CMK (cell line): ENCODE measurements at regions not wholly inside any gene's neighbourhood (a gene's known extent, or its start where the extent isn't known, plus 50 kb on each side); places are given as distances from the start of the nearest gene placed in this dataset.
"Not testable (repeated sequence)": the region's sequence is repeated elsewhere in the genome, so short reads cannot be mapped to it uniquely, and the experiment has no call there.

Experiments
- DNase-seq: peaks from one replicate; pipeline ENCODE4 v3.0.0-alpha.2; 2010; ENCODE audit warnings: low read depth

GRCh38 chr7:68550027-68550426 is 1048.2 kb upstream of the AUTS2 start:
- no peak for DNase-seq

- DNase-seq = no peak
These were observed 1047.6 kb upstream of the AUTS2 start for GRCh38 chr7:68550635-68551034.

DNA sequence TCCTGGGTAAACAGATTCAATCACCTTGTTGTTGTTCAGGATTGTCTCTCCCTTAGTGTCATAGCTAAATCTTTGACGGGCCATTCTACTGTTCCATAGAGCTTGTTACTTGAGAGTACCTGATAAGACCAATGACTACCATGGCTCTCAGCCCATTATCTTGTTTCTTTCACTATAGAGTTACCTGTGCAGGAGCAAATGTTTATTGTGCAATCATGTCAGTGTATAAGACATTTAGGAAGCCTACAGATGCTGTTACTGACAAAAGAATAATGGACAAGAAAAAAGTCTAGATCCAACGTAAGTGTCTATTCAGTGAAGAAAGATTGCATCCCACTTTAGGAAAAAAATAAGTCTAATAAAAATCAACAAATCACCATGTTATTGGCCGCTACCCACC is 1041.7 kb upstream of the AUTS2 start:
- no peak for DNase-seq

DNA sequence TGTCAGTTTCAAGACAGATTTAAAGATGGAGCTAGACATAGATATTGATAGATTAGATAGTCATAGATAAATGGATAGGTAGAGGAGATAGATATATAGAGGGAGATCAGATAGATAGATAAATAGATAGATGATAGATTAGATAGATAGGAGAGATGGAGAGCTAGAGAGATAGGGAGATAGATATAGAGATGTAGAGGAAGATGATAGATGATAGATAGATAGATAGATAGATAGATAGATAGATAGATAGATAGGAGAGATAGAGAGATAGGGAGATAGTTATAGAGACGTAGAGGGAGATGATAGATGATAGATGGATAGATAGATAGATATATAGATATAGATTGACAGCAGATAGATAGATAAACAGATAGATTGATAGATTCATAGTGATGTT is 1038.8 kb upstream of the AUTS2 start:
- DNase-seq = no peak

GRCh38 chr7:68562323-68562899 is 1035.9 kb upstream of the AUTS2 start:
- DNase-seq = no peak

- no peak for DNase-seq
These were observed 1033.8 kb upstream of the AUTS2 start for GRCh38 chr7:68564306-68565135.

DNA sequence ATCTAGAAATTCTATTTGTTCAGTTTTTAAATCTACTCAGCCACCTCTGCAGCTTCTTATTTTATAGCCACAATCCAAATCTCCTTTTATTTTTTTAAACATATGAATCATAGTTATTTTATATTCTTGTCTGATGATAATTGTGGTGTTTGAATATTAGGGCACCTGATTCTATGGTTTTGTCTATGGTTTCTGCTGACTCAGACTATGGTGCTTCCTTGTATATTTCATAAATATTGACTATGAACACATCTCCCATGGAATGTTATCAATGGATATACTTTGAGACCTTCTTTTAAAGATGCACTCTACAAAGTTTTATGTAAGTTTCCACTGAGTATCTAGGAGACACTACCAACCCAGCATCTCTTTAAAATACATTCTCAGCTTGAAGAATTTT is 1027.0 kb upstream of the AUTS2 start:
- no peak for DNase-seq

- no peak for DNase-seq
These were observed 1024.8 kb upstream of the AUTS2 start for GRCh38 chr7:68573271-68574005.

DNA sequence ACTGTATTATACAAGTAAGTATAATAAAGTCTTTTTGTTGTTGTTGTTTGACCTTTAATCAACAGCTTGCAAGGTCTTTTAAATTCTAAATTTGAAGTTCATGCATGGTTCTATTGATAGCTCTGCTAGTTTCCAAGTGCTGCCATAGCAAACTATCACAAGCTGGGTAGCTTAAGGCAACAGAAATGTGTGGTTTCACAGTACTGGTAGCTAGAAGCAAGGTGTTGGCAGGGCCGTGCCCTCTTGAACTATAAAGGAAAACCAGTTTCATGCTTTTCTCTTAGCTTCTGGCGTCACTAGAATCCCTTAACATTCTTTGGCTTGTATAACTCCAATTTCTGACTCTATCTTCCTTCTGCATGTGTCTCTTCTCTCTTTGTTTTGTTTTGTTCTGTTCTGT is 1021.9 kb upstream of the AUTS2 start:
- DNase-seq = no peak

DNA sequence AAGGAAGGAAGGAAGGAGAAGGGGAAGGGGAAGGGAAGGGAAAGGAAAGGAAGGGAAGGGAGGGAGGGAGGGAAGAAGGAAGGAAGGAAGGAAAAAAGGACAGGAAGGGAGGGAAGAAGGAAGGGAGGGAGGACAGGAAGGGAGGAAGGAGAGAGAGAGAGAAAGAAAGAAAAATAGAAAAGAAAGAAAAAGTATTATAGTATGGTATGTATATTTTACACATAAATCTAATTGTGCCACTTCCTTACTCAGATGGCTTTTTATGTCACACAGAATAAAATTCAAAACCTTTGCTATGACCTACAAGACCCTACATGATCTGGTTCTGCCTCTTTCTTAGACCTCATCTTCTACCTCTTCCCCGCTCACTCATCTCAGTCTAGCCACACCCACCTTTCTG is 1016.9 kb upstream of the AUTS2 start:
- DNase-seq = no peak

DNA sequence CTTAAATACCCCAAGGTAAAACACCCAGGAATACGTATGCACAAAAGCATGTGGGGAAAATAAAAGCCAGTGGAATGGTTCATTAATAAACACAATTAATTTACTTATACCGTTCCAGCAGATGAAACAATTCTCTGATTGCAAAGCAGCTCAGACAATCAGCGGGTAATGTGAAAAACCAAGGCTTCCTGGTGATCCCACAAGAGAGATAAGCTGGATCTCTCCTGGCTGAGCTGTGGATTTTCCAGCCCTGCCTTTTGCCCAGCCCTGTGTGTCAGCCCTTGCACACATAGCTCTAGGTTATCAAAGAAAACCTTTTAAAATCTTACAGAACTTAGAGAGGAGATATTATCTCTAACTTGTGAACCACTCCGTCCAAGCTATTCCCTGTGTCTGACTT is 1010.7 kb upstream of the AUTS2 start:
- DNase-seq = no peak

DNA sequence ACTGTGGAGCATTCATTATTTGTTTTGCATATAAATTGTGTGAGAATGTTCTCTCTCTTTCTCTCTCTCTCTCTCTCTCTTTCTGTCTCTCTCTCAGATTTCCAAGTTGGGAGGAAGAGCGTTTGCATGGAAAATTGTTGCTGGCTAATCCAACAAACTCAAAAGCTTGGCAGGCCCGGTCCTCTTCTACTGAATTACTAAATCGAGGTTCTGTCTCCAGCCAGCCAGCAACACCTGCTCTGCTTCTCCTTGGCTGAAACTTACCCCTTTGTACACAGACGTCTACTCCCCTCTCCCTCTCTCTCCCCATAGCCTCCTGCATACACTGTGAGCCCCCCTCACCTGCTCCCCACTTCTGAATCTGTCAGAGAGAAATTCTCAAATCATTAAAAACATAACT is 996.4 kb upstream of the AUTS2 start:
- no peak for DNase-seq

GRCh38 chr7:68604541-68604940 is 993.7 kb upstream of the AUTS2 start:
- DNase-seq = no peak

DNA sequence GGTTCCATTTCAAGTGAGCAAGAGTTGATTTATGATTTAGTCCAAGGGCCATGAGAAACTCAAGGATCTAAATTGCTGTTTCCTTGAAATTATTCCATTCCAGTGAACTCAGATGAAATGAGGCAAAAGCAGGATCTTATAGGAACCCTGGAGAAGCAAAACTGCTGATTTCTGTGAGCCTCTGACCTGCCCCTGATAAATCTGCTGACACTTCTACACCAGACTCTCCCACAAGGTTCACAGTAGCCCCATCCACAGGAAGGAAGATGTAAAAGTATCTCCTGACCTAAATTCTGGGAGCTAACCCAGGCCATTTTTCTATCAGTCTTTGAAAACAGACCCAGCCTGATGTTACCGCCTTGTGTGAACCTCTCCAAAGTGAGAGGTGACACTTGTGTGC is 987.6 kb upstream of the AUTS2 start:
- DNase-seq = no peak

DNA sequence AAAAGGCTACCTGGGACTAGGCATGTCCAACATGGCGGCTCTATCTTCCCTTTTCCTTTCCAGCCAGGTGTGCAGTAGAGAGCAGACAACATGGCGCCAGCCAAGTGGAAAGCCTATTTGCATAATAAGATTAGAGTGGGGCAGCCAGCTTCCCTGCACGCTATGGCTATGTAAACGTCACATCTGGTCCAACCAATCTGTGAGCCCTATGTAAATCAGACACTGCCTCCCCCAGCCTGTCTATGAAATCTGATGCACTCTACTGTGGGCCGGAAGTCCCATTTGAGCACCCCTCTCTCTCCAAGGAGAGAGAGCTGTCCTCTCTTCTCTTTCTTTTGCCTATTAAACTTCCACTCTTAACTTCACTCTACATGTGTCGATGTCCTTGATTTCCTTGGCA is 984.9 kb upstream of the AUTS2 start:
- DNase-seq = no peak

- DNase-seq = no peak
These were observed 984.4 kb upstream of the AUTS2 start for GRCh38 chr7:68613897-68614296.

DNA sequence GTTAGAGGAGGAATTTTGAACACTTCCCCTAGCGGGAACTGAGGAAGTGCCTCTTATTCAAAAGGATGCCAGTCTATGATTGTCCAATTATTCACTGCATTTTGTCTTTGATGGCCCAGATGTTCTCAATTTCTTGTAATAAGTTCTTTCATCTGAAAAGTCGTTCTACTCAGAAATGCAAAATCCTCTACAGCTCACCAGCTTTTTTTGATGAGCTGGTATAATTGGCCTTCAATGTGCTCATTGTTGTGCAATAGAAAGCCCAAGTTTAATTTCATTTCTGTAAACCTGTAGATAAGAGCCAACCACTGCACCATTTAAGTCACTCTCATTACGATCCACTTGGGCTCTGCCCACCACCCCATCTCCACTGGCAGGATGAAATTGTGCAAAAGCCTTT is 978.7 kb upstream of the AUTS2 start:
- no peak for DNase-seq

- no peak for DNase-seq
These were observed 975.8 kb upstream of the AUTS2 start for GRCh38 chr7:68622500-68622899.

GRCh38 chr7:68623030-68623429 is 975.2 kb upstream of the AUTS2 start:
- DNase-seq = no peak

DNA sequence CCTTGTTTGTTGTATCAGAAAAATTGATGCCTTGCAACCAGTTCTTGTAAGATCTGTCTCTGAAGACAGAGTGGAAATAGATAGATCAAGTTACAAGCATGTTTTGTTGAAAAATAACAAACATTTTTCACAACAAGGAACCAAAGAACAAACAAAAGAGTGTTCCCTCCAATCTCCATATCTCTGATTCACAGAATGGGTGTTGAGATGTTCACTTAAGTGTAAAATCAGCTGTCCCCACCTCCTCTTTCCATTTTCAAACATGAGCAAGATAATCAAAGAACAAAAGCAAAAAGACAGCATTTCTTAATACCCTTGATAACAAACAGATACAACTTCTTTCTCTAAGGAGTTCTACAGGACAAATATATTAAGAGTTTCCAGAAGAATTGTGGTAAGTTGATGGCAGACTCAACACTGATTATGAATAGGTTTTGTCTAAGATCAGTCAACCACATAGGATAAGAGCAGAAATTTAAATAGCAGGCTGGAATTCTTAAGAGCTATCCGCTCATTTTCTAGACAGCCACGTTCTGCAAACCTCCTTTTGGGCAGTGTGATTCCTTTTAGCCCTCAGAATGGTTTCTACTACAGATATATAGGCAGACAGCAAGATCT is 970.9 kb upstream of the AUTS2 start:
- no peak for DNase-seq

DNA sequence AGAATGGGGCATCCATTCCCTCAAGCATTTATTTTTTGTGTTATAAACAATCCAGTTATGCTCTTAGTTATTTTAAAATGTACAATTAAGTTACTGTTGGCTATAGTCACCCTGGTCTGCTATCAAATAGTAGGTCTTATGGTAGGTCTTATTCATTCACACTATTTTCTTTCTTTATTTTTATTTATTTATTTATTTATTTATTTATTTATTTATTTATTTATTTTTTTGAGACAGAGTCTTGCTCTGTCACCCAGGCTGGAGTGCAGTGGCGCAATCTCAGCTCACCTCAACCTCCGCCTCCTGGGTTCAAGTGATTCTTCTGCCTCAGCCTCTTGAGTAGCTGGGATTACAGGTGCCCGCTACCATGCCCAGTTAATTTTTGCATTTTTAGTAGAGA is 967.4 kb upstream of the AUTS2 start:
- not testable (repeated sequence) for DNase-seq

DNA sequence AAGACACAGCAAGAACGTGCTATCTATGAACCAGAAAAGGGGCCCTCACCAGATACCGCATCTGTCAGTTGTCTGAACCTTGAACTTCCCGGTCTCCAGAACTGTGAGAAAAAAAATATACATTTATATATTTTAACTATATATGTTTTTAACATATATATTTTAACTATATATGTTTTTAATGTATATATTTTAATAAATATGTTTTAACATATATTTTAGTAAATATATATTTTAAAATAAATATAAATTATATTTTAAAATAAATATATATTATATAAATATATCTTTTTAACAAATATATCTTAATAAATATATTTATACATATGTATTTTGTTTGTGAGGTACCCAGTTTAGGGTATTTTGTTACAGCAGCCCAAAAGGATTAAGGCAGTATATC is 958.2 kb upstream of the AUTS2 start:
- no peak for DNase-seq

DNA sequence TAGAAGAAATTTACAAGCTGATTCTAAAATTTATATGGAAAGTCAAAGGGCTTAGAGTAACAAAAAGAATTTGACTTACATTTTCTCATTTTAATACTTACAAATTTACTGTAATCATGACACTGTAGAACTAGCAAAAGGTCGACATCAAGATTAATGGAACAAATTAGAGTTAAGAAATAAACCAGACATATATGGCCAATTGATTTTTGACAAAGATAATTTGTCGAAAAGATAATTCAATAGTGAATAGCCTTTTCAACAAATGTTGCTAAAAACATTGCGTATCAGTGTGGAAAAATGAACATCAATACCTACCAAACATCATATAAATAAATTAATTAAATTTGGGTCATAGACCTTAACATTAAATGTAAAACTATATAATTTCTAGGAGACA is 955.5 kb upstream of the AUTS2 start:
- DNase-seq = no peak
